Skin epidermis (tissue), 12 donors: ENCODE measurements at regions not wholly inside any gene's neighbourhood (a gene's known extent, or its start where the extent isn't known, plus 50 kb on each side); places are given as distances from the start of the nearest gene placed in this dataset.
"Not testable (repeated sequence)": the region's sequence is repeated elsewhere in the genome, so short reads cannot be mapped to it uniquely, and the experiment has no call there.

ENCODE experiments used
- H3K27ac ChIP-seq, 21 experiments: fragments of 200-600 bp; sonication (generic) in 11 of 21; one replicate each; pipeline ENCODE4 v1.5.0; 2020; ENCODE audit warnings: mild to moderate bottlenecking in 3 of 21, inconsistent platforms in 2 of 21, moderate library complexity in 2 of 21
- H3K4me3 ChIP-seq, 7 experiments: fragments of 200-600 bp; sonication (generic) in 2 of 7; one replicate each; pipeline ENCODE4 v1.5.0; 2020; ENCODE audit warnings: inconsistent platforms in 2 of 7, mild to moderate bottlenecking in 2 of 7, moderate library complexity in 1 of 7

- no peak overlapping the region for H3K4me3 ChIP-seq
- no peak overlapping the region for H3K27ac ChIP-seq
Measured at GRCh38 chr3:87120236-87120635, 106.9 kb upstream of the CHMP2B start.

- Histone ChIP-seq H3K4me3 (no peak overlapping the region), H3K27ac (no peak overlapping the region)
Measured at GRCh38 chr3:87109465-87109864, 117.6 kb upstream of the CHMP2B start.

- H3K4me3 ChIP-seq, result no peak overlapping the region
- H3K27ac ChIP-seq, result no peak overlapping the region
Measured at GRCh38 chr3:87101861-87102625, 111.1 kb upstream of the VGLL3 start.

GRCh38 chr3:87097733-87098132 is 106.8 kb upstream of the VGLL3 start:
- not testable (repeated sequence) for H3K27ac ChIP-seq, H3K4me3 ChIP-seq

- Histone ChIP-seq H3K27ac (no peak overlapping the region), H3K4me3 (no peak overlapping the region)
Measured at GRCh38 chr3:87090631-87091030, 99.7 kb upstream of the VGLL3 start.

GRCh38 chr3:87088993-87089841 is 98.3 kb upstream of the VGLL3 start:
- Histone ChIP-seq H3K27ac (peak overlapping the region; percentile 44 to 92 (median 86)), H3K4me3 (peak overlapping the region; percentile 35 to 60 (median 41))

- H3K4me3 ChIP-seq, result peak overlapping the region; percentile 35 to 60 (median 41)
- H3K27ac ChIP-seq, result peak overlapping the region; percentile 44 to 92 (median 86)
Measured at GRCh38 chr3:87088430-87088992, 97.6 kb upstream of the VGLL3 start.

GRCh38 chr3:87084868-87085267 is 93.9 kb upstream of the VGLL3 start:
- H3K4me3 ChIP-seq, result no peak overlapping the region
- H3K27ac ChIP-seq, result no peak overlapping the region

GRCh38 chr3:87082796-87083440 is 92.0 kb upstream of the VGLL3 start:
- Histone ChIP-seq H3K4me3 (no peak overlapping the region), H3K27ac (no peak overlapping the region)

GRCh38 chr3:87077355-87077754 is 86.4 kb upstream of the VGLL3 start:
- Histone ChIP-seq H3K27ac (no peak overlapping the region), H3K4me3 (no peak overlapping the region)

GRCh38 chr3:87076946-87077345 is 86.0 kb upstream of the VGLL3 start:
- H3K4me3 ChIP-seq, result no peak overlapping the region
- no peak overlapping the region for H3K27ac ChIP-seq

GRCh38 chr3:87073496-87074145 is 82.7 kb upstream of the VGLL3 start:
- Histone ChIP-seq H3K27ac (no peak overlapping the region), H3K4me3 (no peak overlapping the region)

- no peak overlapping the region for H3K27ac ChIP-seq
- no peak overlapping the region for H3K4me3 ChIP-seq
Measured at GRCh38 chr3:87072446-87072845, 81.5 kb upstream of the VGLL3 start.

- no peak overlapping the region for H3K4me3 ChIP-seq
- H3K27ac ChIP-seq, result no peak overlapping the region
Measured at GRCh38 chr3:87069971-87070370, 79.0 kb upstream of the VGLL3 start.

GRCh38 chr3:87069021-87069420 is 78.1 kb upstream of the VGLL3 start:
- H3K4me3 ChIP-seq, result no peak overlapping the region
- H3K27ac ChIP-seq, result no peak overlapping the region

- Histone ChIP-seq H3K4me3 (no peak overlapping the region), H3K27ac (no peak overlapping the region)
Measured at GRCh38 chr3:87062685-87063084, 71.7 kb upstream of the VGLL3 start.

GRCh38 chr3:87057474-87057873 is 66.5 kb upstream of the VGLL3 start:
- no peak overlapping the region for H3K4me3 ChIP-seq
- no peak overlapping the region for H3K27ac ChIP-seq

- H3K27ac ChIP-seq, result no peak overlapping the region
Measured at GRCh38 chr3:87053553-87053952, 62.6 kb upstream of the VGLL3 start.

GRCh38 chr3:87052499-87053260 is 61.7 kb upstream of the VGLL3 start:
- no peak overlapping the region for H3K4me3 ChIP-seq
- no peak overlapping the region for H3K27ac ChIP-seq

More at GRCh38 chr3:87053553-87053952, 62.6 kb upstream of the VGLL3 start:
- H3K4me3 ChIP-seq, result no peak overlapping the region
